ENCODE measurements at regions not wholly inside any gene's neighbourhood (a gene's known extent, or its start where the extent isn't known, plus 50 kb on each side); places are given as distances from the start of the nearest gene placed in this dataset.

DNA sequence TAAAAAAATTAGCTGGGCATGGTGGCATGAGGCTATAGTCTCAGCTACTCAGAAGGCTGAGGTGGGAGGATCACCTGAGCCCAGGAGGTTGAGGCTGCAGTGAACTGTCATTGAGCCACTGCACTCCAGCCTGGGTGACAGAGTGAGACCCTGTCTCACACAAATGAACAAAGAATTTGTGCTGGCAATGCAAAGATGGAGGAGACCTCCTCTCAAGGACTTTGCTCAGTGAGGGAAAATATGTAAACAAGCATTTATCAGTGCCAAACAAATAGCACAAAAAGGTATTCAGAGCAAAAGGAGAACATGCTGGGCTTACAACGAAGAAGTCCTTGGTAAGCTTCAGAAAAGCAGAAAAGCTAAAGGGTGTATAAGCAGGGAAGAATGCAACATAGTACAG is 113.1 kb upstream of the UMPS start:
- H3K4ac ChIP-seq (replicated peaks; ENCODE audit: insufficient read length, low read depth, low read length), result no peak overlapping the region
- ChIA-PET POLR2A (ENCODE audit: partially characterized antibody) (no interaction called here), CTCF (ENCODE audit: partially characterized antibody) (interaction anchor here (0.7 to 4.2 kb wide), 7 partner anchors 16 to 72 kb away, joined by 3 to 18 read pairs (median 4); no protein-coding TSS in a partner anchor)
- H2AK5ac ChIP-seq (ENCODE audit: low read depth, low read length), result no peak overlapping the region
- no peak overlapping the region for H3K4me3 ChIP-seq (ENCODE audit: extremely low read depth in 1 of 4, insufficient read depth in 2 of 4, low read depth in 3 of 4, low read length in 4 of 4)
- H4K20me1 ChIP-seq (replicated peaks in 1 of 2; ENCODE audit: control insufficient read depth in 1 of 2, insufficient read depth in 2 of 2, low read length in 2 of 2), result no peaks in the 10 kb centered on the region
- H4K8ac ChIP-seq (ENCODE audit: extremely low read depth, insufficient read depth, low read length), result no peak overlapping the region
- no peaks in the 10 kb centered on the region for H3K27me3 ChIP-seq (replicated peaks in 1 of 4; ENCODE audit: control insufficient read depth in 3 of 4, extremely low read depth in 1 of 4, insufficient read depth in 3 of 4, low read length in 3 of 4)
- no peak overlapping the region for H2BK120ac ChIP-seq (replicated peaks; ENCODE audit: low read depth, low read length)
- no peaks in the 10 kb centered on the region for H3K23me2 ChIP-seq (ENCODE audit: low read depth, low read length)
- no peaks in the 10 kb centered on the region for H3K79me2 ChIP-seq (ENCODE audit: control insufficient read depth in 1 of 2, insufficient read depth in 2 of 2, low read length in 2 of 2)
- H3K9me3 ChIP-seq (ENCODE audit: insufficient read depth in 2 of 2, low read depth in 1 of 2, low read length in 1 of 2), result no peaks in the 10 kb centered on the region
- no peak overlapping the region for H2BK15ac ChIP-seq (ENCODE audit: low read length)
- H3K79me1 ChIP-seq (ENCODE audit: low read depth, low read length), result no peaks in the 10 kb centered on the region
- no peak overlapping the region for H3K9ac ChIP-seq (replicated peaks in 1 of 4; ENCODE audit: extremely low read depth in 1 of 4, low read depth in 3 of 4, low read length in 3 of 4)
- H2BK20ac ChIP-seq (ENCODE audit: low read length), result no peak overlapping the region
- WGBS, 2 experiments (ENCODE audit: extremely low coverage in 1 of 2, insufficient coverage in 1 of 2, insufficient read length in 1 of 2, insufficient replicate concordance in 2 of 2, low coverage in 1 of 2, low lambda C conversion rate in 2 of 2, missing lambda C conversion rate in 1 of 2), result 89% methylated on average over 1 of the region's 1 CpG; no CpG with 5 or more reads in 1 of the 2 experiments
- H3K4me2 ChIP-seq (ENCODE audit: insufficient read depth in 1 of 2, low read depth in 2 of 2, low read length in 2 of 2), result no peak overlapping the region
- no peak for DNase-seq (ENCODE audit: low read depth in 1 of 2, low spot score in 2 of 2)
- H2BK5ac ChIP-seq (ENCODE audit: low read depth, low read length), result no peak overlapping the region
- no peak overlapping the region for H3K23ac ChIP-seq (ENCODE audit: insufficient read length)
- H3K27ac ChIP-seq (ENCODE audit: low read depth, low read length), result no peak overlapping the region
- H3K36me3 ChIP-seq (ENCODE audit: control insufficient read depth in 2 of 4, insufficient read depth in 4 of 4, low read length in 3 of 4), result no peaks in the 10 kb centered on the region
- no peak overlapping the region for H4K5ac ChIP-seq (ENCODE audit: insufficient read length, low read depth, low read length)
- H3K4me1 ChIP-seq (replicated peaks in 1 of 4; ENCODE audit: control insufficient read depth in 3 of 4, insufficient read depth in 4 of 4, low read length in 3 of 4), result peaks cover 0 to 4% (median 0%) of the 10 kb centered on the region in 4 experiments; a peak in 1 of 7 replicates
- H2AFZ ChIP-seq (ENCODE audit: low read length), result no peak overlapping the region
- H3K56ac ChIP-seq (replicated peaks; ENCODE audit: insufficient read length, low read depth, low read length), result no peak overlapping the region
- H3K18ac ChIP-seq (ENCODE audit: extremely low read depth, low read length), result no peak overlapping the region
- FAIRE-seq, result no peak
- TF ChIP-seq JUN (IDR thresholded peaks at IDR 0.05; ENCODE audit: low read depth, low read length) (no peak), NANOG (IDR thresholded peaks at IDR 0.05; ENCODE audit: insufficient read depth, low read depth, low read length, poor library complexity, severe bottlenecking) (no peak), SP4 (IDR thresholded peaks at IDR 0.05; ENCODE audit: low read length) (no peak), SUZ12 (IDR thresholded peaks at IDR 0.05; ENCODE audit: low read length) (no peak), RBBP5 (IDR thresholded peaks at IDR 0.05; ENCODE audit: borderline replicate concordance, low read depth, low read length) (no peak), ZNF274 (IDR thresholded peaks at IDR 0.05; ENCODE audit: borderline replicate concordance, extremely low read depth, low read length) (no peak), ASH2L (IDR thresholded peaks at IDR 0.05; ENCODE audit: low read length) (no peak), SRF (IDR thresholded peaks at IDR 0.05; ENCODE audit: low read depth, low read length) (no peak), CTBP2 (IDR thresholded peaks at IDR 0.05; ENCODE audit: borderline replicate concordance, insufficient read depth, insufficient read length, low read length) (no peak)
- TF ChIP-seq, protein P1, sequence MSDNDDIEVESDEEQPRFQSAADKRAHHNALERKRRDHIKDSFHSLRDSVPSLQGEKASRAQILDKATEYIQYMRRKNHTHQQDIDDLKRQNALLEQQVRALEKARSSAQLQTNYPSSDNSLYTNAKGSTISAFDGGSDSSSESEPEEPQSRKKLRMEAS (IDR thresholded peaks at IDR 0.05), result no peak
- TF ChIP-seq, protein P2, sequence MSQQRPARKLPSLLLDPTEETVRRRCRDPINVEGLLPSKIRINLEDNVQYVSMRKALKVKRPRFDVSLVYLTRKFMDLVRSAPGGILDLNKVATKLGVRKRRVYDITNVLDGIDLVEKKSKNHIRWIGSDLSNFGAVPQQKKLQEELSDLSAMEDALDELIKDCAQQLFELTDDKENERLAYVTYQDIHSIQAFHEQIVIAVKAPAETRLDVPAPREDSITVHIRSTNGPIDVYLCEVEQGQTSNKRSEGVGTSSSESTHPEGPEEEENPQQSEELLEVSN (IDR thresholded peaks at IDR 0.05), result no peak
- no peak overlapping the region for H2BK12ac ChIP-seq (ENCODE audit: low read depth, low read length)
- H4K91ac ChIP-seq (replicated peaks; ENCODE audit: insufficient read length, low read length), result no peak overlapping the region
- H3K14ac ChIP-seq (ENCODE audit: insufficient read length), result no peak overlapping the region
